NCI-H524 treated with DMSO at 0.1 percent for 48 hours (cell line): ENCODE measurements at regions not wholly inside any gene's neighbourhood (a gene's known extent, or its start where the extent isn't known, plus 50 kb on each side); places are given as distances from the start of the nearest gene placed in this dataset.

Experiments
- DNase-seq: peaks from one replicate; lab custom pipeline; 2025; lab: John Stamatoyannopoulos, UW

DNA sequence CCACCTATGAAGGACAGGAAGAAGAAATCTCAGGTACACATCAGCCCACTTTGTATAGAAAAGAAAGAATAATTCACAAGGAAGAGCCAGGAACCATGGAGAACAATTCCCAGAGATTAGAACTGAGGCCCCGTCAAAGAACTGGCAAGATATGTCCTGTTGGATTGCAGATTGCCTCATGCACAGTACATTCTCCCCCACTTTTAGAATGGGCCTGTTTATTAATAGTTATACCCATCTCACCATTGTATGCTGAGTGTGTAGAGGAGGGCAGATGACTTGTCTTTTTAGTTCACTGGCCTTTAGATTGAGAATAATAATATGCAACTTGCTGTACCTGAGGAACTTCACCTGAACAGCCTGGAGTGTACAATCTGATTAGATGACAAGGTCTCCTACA is 315.6 kb upstream of the HAND2 start:
- DNase-seq: no peak

DNA sequence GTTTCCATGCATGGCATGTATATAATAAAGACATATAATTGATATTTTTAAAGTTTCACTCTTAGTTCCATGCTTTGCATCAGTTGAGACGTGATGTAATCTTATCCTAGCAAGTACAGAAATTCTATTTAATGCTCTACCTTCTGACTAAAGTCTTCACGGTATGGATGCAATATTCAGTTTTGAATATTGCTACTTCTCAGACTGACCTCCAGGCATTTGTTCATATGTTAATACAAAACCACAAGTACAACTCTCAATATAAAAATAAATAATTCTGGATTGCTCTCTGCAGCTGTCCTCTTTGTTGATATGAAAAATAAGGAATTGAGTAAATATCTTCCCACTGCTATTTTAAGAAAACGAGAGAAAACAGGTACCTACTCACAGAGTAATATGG is 309.8 kb upstream of the HAND2 start:
- no peak for DNase-seq

DNA sequence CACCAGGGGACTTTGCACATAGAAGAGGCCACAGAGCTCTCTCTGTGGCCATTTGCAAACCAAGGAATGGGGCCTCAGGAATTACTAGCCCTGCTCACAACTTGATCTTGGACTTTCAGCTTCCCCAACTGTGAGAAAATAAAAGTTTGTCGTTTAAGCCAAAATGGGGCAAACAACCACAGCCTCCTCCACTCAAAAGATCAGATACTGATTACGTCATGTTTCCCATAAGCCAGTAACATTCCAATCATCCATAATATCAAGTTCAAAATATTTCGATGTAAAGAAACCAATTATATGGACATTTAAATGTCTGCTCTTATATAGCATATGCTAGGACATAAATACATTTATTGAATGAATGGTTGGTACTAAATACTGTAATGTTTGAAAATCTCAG is 307.5 kb upstream of the HAND2 start:
- DNase-seq: no peak

DNA sequence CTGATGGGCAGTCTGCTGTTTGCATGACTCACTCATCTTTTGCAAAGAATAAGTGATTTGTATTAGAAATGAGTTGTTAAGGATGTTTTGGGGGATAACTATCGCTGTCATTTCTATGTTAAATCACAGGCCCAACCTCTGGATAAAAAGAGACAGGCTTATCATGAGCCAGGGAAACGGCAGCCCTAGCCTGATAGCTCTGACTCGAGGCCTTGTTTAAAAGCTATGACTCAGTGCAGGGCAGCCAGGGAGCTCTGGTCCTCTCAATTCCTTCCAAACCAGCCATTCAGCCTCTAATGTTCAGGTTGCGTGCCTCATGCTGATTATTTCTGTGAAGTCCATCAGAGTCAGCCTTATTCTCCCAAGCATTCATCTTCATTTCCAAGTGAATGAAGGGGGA is 305.9 kb upstream of the HAND2 start:
- no peak for DNase-seq

DNA sequence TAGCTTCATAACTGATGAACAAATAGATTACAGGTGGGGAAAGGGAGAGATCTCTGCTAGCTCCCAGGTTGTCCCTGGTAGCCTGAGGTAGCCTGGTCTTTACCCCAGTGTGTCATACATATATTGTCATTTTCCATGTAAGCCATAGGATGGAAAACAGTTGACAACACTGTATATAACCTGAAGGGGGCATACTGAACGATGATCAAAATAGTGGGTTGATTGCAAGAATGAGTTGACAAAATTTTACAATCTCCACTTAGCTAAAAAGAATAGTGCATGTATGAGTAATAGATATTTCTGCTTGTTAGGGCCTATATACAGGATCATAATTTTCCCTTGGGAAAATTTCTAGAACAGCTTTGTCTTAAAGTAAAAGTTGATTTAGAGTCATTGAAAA is 304.1 kb upstream of the HAND2 start:
- no peak for DNase-seq

- no peak for DNase-seq
These were observed 299.5 kb upstream of the HAND2 start for GRCh38 chr4:173829565-173829964.

DNA sequence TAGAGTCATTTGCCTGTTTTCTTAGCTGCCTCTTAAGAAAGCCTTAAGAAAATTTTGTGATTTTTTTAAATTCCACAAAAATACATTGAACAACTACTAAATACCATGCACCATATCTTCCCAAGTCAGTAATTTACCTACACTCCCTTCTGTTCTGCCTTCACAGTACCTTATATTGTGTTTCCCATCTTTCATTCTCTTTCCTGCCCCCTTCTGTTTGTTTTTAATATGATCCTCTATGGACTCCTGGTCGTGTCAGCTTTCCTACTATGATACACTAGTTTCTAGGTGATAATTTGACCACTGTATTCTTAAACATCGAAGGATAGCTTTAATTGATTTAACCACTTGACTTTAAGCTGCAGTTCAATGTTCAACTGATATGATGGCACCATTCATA is 297.7 kb upstream of the HAND2 start:
- DNase-seq: no peak

DNA sequence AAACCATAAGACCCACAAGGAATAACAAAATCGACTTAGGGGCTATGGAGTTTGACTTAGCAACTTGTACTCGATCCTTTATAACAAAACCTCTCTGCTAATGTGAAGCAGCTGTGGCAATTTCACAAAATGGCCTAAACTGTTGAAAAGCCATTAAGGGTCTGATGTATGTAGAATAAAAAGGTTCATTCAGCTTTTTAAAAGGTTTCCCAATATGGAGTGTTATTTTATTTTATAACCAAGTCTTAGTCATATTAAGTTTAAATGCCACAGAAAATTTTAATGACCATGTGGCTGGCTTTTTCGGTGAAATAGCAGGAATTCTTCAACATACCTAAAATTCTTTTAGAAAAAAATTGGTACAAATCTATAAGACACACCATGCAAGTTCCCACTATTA is 291.8 kb upstream of the HAND2 start:
- DNase-seq: no peak

GRCh38 chr4:173821036-173821435 is 291.0 kb upstream of the HAND2 start:
- DNase-seq: no peak

GRCh38 chr4:173807347-173807746 is 277.3 kb upstream of the HAND2 start:
- DNase-seq: no peak

GRCh38 chr4:173805884-173806283 is 275.9 kb upstream of the HAND2 start:
- no peak for DNase-seq

- DNase-seq: no peak
These were observed 272.6 kb upstream of the HAND2 start for GRCh38 chr4:173802662-173803022.

DNA sequence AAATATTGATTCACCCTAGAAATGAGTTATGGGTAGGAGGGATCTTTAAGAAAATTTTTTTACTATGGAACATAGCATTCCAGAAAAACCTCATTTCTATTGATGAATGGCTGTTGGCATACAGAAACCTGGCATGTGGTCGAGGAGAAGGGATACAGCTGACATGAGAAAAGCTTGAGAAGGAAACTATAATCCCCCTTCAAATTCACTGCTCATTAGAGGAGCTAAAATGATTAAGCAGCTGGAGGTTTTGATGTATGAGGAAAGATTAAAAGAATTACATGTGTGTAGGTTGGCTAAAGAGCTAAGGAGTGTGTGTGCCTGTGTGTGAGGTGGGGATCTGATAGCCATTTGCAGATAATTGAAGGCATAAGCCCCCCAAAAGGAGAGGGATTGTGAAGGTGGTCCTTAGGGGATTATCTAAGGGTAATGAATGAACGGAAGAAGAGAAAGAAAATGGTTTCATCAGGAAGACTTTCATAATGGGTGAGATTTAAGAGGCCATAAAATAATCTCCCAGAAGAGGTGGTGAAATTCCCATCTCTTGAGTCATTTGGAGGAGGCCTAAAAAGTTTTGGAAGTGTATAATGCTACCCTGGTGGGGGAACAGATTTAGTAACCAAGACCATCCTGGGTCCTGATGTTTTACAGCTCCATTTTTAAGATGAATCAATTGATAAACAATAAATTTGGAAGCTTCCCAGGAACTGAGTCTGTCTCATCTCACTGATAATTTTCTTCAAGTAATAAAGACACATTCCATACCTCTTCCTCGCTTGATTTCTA is 272.0 kb upstream of the HAND2 start:
- DNase-seq: peak; percentile 86

- no peak for DNase-seq
These were observed 271.3 kb upstream of the HAND2 start for GRCh38 chr4:173801361-173801760.

GRCh38 chr4:173797296-173797695 is 267.3 kb upstream of the HAND2 start:
- DNase-seq: no peak

DNA sequence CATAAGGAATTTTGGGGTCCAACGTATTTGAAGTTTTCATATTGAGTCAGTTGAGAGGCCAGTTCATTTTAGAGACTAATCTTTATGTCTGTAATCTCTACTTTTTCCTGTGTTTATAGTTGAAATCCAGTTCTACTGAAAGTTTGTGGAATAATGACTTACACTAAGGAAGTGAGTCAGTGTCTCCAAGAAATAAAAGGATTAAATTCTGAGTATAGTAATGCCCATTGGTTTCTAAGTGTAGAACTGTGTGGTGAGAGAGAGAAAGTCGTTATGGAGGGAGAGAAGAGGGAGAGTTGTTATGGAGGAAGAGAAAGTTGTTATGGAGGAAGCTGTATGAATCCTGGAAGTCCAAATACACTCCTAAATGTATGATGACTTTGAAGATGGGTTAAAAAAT is 264.6 kb upstream of the HAND2 start:
- DNase-seq: no peak

DNA sequence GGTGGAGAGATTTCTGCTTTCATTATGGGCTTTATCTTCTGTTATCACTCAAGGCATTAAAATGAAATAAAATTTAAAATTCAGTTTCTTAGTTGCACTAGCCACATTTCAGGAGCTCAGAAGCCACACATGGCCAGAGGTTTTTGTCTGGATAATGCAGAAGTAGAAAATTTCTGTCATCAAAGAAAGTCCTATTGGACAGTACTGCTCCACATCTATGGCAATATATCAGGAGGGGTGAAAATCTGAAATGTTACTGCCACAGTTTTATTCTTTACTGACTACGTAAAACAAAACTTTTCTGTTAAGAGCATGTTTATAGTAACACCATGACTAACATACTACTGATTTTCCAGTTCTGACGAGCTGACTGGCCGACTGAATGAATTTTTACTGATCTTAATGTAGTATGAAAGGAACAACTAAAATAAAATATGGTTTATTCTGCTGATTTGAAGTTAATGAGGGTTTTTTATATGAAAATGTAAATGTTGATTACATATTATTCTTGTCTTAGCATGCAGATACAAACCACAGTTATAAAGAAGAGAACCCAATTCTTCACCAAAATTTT is 264.0 kb upstream of the HAND2 start:
- DNase-seq: no peak

GRCh38 chr4:173782660-173783059 is 252.6 kb upstream of the HAND2 start:
- peak; percentile 79 for DNase-seq

- DNase-seq: no peak
These were observed 247.9 kb upstream of the HAND2 start for GRCh38 chr4:173777921-173778320.

- no peak for DNase-seq
These were observed 247.4 kb upstream of the HAND2 start for GRCh38 chr4:173777421-173777820.

- DNase-seq: no peak
These were observed 239.5 kb upstream of the HAND2 start for GRCh38 chr4:173769568-173769967.

DNA sequence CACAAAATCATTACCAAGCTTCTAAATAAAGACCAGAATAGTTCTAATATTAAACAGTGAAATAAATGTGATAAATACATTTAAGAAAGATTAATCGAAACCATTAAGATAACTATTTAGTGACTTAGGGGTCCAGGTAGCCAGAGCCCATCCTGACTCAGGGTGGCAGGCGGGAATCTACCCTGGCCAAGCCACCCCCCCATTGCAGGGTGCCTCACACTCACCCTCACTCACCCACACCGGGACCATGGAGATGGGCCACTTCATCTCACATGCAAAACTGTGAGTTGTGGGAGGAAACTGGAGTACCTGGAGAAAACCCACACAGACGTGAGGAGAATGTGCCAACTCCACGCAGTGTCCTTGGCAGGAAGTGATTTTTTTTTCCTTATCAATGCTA is 237.6 kb upstream of the HAND2 start:
- DNase-seq: no peak

- DNase-seq: no peak
These were observed 236.2 kb upstream of the HAND2 start for GRCh38 chr4:173766171-173766600.

DNA sequence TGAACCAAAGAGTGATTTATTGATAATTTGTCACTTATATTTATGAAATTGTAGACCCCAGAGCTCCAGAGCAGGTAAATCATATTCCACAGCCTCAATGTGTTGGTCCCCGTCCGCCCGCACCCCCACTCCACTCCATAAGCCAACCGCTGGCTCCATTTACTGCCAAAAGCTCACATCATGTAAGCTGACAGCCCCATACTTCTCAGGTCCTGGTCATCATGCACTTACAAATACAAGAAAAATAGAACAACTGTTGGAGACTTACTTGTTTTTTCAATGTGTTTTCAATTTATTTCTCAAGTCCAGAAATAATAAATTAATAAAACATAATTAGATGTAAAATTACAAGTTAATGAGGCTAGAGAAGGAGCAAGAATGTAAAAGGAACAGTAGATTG is 235.7 kb upstream of the HAND2 start:
- no peak for DNase-seq
